IPS-15b (cell line): ENCODE measurements at regions not wholly inside any gene's neighbourhood (a gene's known extent, or its start where the extent isn't known, plus 50 kb on each side); places are given as distances from the start of the nearest gene placed in this dataset.

Source experiments
- H3K27me3 ChIP-seq: one replicate; pipeline ENCODE4 v1.6.1; 2013; ENCODE audit warnings: low read length; ENCODE audit not compliant: control insufficient read depth, insufficient read depth
- H3K36me3 ChIP-seq: one replicate; pipeline ENCODE4 v1.6.1; 2013; ENCODE audit warnings: low read length; ENCODE audit not compliant: control insufficient read depth, insufficient read depth
- H3K4me1 ChIP-seq: one replicate; pipeline ENCODE4 v1.6.1; 2013; ENCODE audit warnings: mild to moderate bottlenecking, low read length; ENCODE audit not compliant: control insufficient read depth, insufficient read depth
- H3K4me3 ChIP-seq: one replicate; pipeline ENCODE4 v1.5.1; 2013; ENCODE audit warnings: low read depth, low read length
- H3K9ac ChIP-seq: one replicate; pipeline ENCODE4 v1.6.1; 2013; ENCODE audit warnings: low read depth, mild to moderate bottlenecking, low read length
- H3K9me3 ChIP-seq: one replicate; pipeline ENCODE4 v1.6.1; 2013; ENCODE audit warnings: mild to moderate bottlenecking, low read length; ENCODE audit not compliant: control insufficient read depth, insufficient read depth

DNA sequence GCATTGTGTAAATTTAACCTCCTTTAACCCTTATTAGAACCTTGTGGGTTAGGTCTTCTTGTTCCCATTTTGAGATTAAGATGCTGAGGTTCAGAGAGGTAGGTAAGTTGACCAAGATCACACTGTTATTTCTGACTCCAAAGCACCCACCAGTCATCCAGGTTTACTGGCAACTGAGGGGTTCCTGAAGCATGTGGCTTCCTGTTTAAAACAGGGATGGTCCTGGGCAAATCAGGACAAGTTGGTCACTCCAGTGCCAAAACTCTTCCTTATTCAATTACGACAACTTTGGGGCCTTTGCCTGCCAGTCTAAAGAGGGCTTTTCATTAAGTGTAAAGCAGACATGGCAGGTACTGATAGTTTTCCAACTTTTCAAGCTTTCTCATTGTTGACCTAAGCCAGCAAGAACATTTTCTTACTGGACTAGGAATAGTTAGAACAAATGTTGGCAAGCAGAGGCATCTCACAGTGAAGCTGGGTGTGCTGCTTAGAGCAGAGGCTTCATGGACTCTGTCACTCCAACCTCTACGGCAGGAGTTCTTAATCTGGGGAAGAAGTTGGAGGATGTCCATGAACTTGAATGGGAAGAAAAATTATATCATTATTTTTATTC lies 149.4 kb upstream of the ADAMTS9 start:
- no peaks in the 10 kb centered on the region for H3K4me1 ChIP-seq
- no peaks in the 10 kb centered on the region for H3K27me3 ChIP-seq
- H3K36me3 ChIP-seq: no peaks in the 10 kb centered on the region
- no peak overlapping the region for H3K9ac ChIP-seq
- no peak overlapping the region for H3K4me3 ChIP-seq
- no peaks in the 10 kb centered on the region for H3K9me3 ChIP-seq

DNA sequence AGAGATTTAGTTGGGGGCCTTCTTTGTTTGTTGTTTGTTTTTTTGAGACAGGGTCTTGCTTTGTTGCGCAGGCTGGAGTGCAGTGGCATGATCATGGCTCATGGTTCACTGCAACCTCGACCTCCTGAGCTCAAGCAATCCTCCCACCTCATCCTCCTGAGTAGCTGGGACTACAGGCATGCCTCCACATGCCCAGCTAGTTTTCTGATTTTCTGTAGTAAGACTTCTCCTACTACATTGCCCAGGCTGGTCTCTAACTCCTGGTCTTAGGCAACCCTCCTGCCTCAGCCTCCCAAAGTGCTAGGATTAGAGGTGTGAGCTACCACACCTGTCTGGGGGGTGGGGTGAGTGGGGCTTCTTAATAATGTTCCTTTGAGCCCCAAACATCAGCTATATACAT lies 148.3 kb upstream of the ADAMTS9 start:
- Histone ChIP-seq H3K27me3 (no peaks in the 10 kb centered on the region), H3K4me3 (no peak overlapping the region), H3K4me1 (no peaks in the 10 kb centered on the region), H3K9ac (no peak overlapping the region), H3K9me3 (no peaks in the 10 kb centered on the region), H3K36me3 (no peaks in the 10 kb centered on the region)

DNA sequence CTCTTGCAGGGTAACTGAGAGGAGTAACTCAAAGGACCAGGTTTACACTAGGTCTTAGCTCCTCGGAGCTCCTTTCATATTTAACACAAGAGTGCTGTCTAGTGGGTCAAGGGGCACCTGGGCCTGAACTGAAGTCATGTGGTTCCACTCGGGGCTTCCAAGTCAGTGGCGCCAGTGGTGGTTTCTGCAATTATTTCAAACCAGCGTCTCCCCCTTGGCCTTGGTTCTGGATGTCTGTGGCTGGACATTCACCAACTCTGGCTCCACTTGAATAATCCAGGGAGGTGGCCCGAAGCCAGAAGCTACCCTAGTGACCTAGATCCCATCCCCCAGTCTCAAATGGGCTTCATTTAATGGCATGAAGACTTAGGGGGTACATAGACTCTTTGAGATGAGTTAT lies 144.3 kb upstream of the ADAMTS9 start:
- H3K9me3 ChIP-seq: no peaks in the 10 kb centered on the region
- H3K9ac ChIP-seq: no peak overlapping the region
- H3K36me3 ChIP-seq: no peaks in the 10 kb centered on the region
- no peaks in the 10 kb centered on the region for H3K27me3 ChIP-seq
- H3K4me3 ChIP-seq: no peak overlapping the region
- H3K4me1 ChIP-seq: no peaks in the 10 kb centered on the region

DNA sequence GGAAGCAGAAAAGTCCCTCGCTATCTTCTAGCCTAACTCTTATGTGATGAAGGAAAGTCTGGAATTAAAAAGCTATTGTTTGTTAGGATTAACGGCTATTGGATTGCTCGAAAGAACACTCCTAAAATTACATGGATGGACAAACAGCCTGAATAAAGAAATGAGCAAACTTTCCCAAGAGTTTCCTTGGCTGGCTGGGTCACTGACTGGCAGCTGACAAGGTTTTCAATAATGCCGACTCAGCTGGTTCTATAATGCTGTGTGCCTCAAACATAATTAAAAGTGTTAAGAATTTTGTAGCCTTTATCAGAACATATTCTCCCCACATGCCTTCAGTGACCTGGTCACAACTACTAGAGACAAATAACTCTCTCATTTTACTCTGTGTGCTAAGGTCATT lies 142.9 kb upstream of the ADAMTS9 start:
- Histone ChIP-seq H3K4me1 (no peaks in the 10 kb centered on the region), H3K27me3 (no peaks in the 10 kb centered on the region), H3K9ac (no peak overlapping the region), H3K9me3 (no peaks in the 10 kb centered on the region), H3K4me3 (no peak overlapping the region), H3K36me3 (no peaks in the 10 kb centered on the region)

DNA sequence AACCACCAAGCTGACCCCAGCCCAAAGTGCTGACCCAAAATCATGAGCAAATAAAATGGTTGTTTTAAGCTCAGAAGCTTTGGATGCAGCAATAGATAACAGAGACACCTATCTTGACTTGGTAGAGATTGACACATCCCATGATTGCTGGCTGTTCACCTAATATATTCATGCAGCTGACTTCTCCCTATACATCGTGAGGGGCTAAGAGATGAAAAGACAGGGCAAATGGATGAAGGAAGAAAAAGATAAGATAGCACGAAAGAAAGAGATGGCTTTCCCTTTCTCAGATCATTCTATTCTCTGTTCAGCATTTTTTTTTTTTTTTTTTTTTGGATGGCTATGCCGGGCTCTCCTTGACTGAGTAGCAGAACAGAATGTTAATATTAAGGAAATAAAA lies 141.5 kb upstream of the ADAMTS9 start:
- Histone ChIP-seq H3K27me3 (no peaks in the 10 kb centered on the region), H3K4me1 (peaks cover 3% of the 10 kb centered on the region), H3K9me3 (no peaks in the 10 kb centered on the region), H3K9ac (no peak overlapping the region), H3K4me3 (no peak overlapping the region), H3K36me3 (no peaks in the 10 kb centered on the region)

DNA sequence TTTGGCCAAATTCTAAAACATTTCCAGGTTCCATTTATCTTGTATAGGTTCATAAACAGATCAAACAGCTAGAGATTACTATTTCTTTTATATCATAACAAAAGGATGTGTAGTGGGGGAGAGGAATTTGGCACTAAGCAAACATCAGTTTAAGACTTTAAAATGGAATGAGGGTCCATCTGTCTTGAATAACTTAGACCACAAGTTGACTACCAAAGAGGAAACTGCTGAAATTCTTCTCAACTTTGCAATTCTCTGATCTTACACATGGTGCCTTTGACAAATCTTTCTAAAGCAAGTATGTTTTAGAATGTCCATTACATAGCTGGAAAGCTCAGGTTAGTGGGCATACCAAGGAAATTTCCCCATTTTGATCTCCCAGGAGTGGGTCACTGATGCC lies 140.5 kb upstream of the ADAMTS9 start:
- Histone ChIP-seq H3K9me3 (no peaks in the 10 kb centered on the region), H3K27me3 (no peaks in the 10 kb centered on the region), H3K9ac (no peak overlapping the region), H3K36me3 (no peaks in the 10 kb centered on the region), H3K4me1 (peaks cover 3% of the 10 kb centered on the region), H3K4me3 (no peak overlapping the region)

DNA sequence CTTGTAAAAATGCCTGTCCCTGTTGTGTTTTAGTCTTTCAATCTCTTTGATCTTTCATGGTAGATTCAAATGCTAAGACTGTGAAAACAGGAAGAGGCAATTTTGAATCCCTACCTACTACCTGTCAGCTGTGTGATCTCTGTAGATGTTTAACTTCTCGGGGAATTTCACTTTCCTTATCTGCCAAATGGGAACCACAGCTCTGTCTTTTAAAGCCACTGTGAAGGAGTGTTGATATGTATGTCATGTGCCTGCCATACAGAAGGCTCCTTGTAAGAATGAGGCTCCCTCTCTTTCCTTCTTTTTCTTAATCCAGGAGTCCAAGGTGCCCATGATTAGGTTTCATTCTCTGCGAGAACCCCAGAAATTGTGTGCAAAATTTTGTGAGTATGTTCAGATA lies 139.6 kb upstream of the ADAMTS9 start:
- no peak overlapping the region for H3K9ac ChIP-seq
- H3K36me3 ChIP-seq: no peaks in the 10 kb centered on the region
- no peak overlapping the region for H3K4me3 ChIP-seq

DNA sequence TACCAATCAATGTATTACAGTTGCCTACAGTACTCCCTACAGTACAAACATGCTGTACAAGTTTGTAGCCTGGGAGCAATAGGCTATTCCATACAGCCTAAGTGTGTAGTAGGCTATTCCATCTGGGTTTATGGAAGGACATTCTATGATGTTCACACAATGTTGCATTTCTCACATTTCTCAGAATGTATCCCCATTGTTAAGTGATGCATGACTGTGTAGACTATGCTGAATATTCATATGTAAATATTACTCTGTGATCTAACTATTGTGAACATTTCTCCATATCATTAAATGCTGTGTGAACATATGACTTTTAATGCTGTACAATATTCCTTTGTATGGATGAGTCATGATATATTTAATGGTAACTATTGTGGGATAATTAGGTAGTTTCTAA lies 139.2 kb upstream of the ADAMTS9 start:
- Histone ChIP-seq H3K9me3 (no peaks in the 10 kb centered on the region), H3K27me3 (no peaks in the 10 kb centered on the region), H3K4me3 (no peak overlapping the region)

More for the DNA sequence above, 139.6 kb upstream of the ADAMTS9 start:
- Histone ChIP-seq H3K9me3 (no peaks in the 10 kb centered on the region), H3K4me1 (peaks cover 3% of the 10 kb centered on the region), H3K27me3 (no peaks in the 10 kb centered on the region)

DNA sequence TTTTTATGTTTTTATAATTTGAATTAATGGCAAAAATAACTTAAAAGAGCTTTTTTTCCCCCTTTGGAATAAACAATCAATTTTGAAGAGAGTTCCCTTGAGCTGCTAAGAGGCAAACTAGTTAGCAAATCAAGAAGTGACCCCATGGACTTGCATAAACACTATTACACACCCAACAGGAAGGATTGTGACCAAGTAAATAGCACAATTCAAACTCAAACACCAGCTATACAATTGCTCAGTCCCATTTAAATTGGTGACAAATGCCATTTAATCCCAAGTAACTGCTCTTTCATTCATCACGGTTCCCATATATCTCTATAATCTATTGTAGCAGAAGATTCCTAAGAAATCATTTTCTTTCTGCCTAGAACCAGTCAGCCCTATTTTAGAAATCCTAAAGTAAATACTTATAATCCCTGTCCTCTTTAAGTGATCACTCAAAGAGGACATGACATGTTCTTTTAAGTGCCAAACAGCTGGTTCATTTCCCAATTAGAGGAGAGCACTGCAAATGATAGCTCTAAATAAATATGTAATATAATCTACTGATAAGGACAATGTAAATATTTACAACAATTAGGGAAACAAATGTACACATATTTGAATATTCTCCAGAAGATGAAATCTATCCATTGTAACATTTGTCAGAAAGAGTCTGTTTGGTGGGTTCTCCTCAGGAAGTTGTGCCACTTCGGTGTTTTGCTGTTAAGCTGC lies 137.8 kb upstream of the ADAMTS9 start:
- H3K36me3 ChIP-seq: no peaks in the 10 kb centered on the region
- H3K4me1 ChIP-seq: peaks cover 3% of the 10 kb centered on the region
- no peak overlapping the region for H3K9ac ChIP-seq
- H3K4me3 ChIP-seq: no peak overlapping the region
- H3K27me3 ChIP-seq: no peaks in the 10 kb centered on the region
- H3K9me3 ChIP-seq: no peaks in the 10 kb centered on the region

More for the DNA sequence above, 139.2 kb upstream of the ADAMTS9 start:
- Histone ChIP-seq H3K36me3 (no peaks in the 10 kb centered on the region), H3K4me1 (peaks cover 3% of the 10 kb centered on the region), H3K9ac (no peak overlapping the region)

DNA sequence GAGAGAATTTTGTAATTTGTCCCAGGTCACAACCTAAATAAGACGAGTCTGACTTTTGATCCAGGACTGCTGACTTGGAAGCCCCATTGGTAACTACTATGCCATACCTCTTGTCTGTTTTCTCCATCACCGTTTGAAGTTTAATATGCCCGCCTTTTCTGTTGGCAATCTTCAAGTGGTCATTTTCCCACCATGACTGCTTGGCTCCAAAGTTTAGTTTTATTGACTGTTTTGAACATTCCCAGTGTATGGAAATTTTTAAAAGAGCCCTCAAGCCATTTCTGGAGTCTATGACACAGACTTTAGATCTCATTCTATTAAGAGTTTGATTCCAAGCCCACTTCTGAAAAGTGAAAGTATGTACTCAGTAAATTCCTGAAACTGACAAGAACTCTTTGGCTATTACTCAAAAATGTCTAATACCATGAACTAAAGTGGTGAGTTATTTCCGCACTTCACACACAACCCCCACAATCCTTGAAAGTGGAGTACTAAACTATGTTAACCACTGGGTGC lies 136.7 kb upstream of the ADAMTS9 start:
- Histone ChIP-seq H3K4me1 (peaks cover 3% of the 10 kb centered on the region), H3K9ac (no peak overlapping the region), H3K9me3 (no peaks in the 10 kb centered on the region)

DNA sequence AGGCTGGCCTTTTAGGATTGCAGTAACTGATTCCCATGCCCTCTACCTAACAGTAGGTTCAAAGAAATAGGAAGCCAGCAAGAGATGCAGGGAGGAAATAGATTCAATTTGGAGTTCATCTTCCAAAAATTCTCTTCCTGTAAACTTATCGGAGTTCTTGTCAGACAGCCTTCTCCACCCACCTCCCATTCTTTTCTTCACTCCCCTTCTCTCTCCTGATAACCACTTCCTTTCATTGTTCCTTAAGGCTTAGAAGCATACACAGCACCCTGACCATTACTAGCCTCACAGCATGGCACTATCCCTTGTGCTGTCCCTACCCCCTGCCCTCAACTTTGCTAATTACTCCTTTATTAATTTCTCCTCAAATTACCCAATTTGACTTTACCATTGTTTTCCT lies 130.4 kb upstream of the ADAMTS9 start:
- H3K9ac ChIP-seq: no peak overlapping the region
- H3K4me1 ChIP-seq: no peaks in the 10 kb centered on the region
- H3K36me3 ChIP-seq: no peaks in the 10 kb centered on the region
- H3K4me3 ChIP-seq: no peak overlapping the region
- H3K9me3 ChIP-seq: no peaks in the 10 kb centered on the region
- no peaks in the 10 kb centered on the region for H3K27me3 ChIP-seq

More for the DNA sequence above, 136.7 kb upstream of the ADAMTS9 start:
- Histone ChIP-seq H3K4me3 (no peak overlapping the region), H3K36me3 (no peaks in the 10 kb centered on the region), H3K27me3 (no peaks in the 10 kb centered on the region)

DNA sequence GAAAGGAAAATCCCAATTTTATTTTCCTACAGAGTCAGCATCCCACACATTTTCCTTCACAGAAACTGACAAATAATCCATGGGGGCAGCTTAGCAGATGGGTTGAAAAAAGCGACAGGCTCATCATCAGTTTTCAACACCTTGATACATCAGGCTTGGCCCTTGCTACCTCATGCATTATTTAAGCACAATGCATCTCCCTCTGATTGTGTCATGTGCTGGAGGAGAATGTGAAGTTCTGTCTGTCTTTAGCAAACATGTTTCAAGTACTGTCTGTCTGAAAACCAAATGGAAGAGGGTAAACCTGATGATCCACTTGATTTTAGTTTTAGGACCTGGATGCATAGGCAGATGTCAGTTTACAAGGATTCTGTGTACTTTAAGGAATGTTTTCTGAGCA lies 128.6 kb upstream of the ADAMTS9 start:
- no peaks in the 10 kb centered on the region for H3K36me3 ChIP-seq
- no peaks in the 10 kb centered on the region for H3K9me3 ChIP-seq
- no peak overlapping the region for H3K9ac ChIP-seq
- no peak overlapping the region for H3K4me3 ChIP-seq
- no peaks in the 10 kb centered on the region for H3K27me3 ChIP-seq
- no peaks in the 10 kb centered on the region for H3K4me1 ChIP-seq
